ENCODE measurements at regions not wholly inside any gene's neighbourhood (a gene's known extent, or its start where the extent isn't known, plus 50 kb on each side); places are given as distances from the start of the nearest gene placed in this dataset.

- TF ChIP-seq GATA2 (IDR thresholded peaks at IDR 0.05; ENCODE audit: low read depth, low read length), result no peak
- no peak for TF ChIP-seq GATA3 (IDR thresholded peaks at IDR 0.05; ENCODE audit: low read depth, low read length)
Measured at GRCh38 chr17:72336026-72336803, 215.4 kb downstream of the SOX9 start.
